Right cardiac atrium (tissue), 5 donors: ENCODE measurements at regions not wholly inside any gene's neighbourhood (a gene's known extent, or its start where the extent isn't known, plus 50 kb on each side); places are given as distances from the start of the nearest gene placed in this dataset.
"Not testable (repeated sequence)": the region's sequence is repeated elsewhere in the genome, so short reads cannot be mapped to it uniquely, and the experiment has no call there.

Experiments used
- ATAC-seq, 2 donors: fragments of 200-7000 bp; cut with Tn5 transposase; one replicate each; pipeline versions ENCODE4 v1.8.0 to v1.9.1; 2020; ENCODE audit warnings: moderate library complexity in 2 of 2, mild to moderate bottlenecking in 1 of 2
- DNase-seq, 3 donors: peaks; one replicate each; pipeline ENCODE4 v3.0.0-alpha.2; 2020
- H3K27ac ChIP-seq: one replicate; pipeline ENCODE4 v1.5.1; 2013; ENCODE audit warnings: mild to moderate bottlenecking, low read length, control low read depth, moderate library complexity
- H3K27me3 ChIP-seq: one replicate; pipeline ENCODE4 v1.6.1; 2013; ENCODE audit not compliant: control insufficient read depth, insufficient read depth
- H3K4me1 ChIP-seq: one replicate; pipeline ENCODE4 v1.6.1; 2013; ENCODE audit warnings: low read length; ENCODE audit not compliant: control insufficient read depth, insufficient read depth
- H3K4me3 ChIP-seq: one replicate; pipeline ENCODE4 v1.5.1; 2013; ENCODE audit warnings: low read length, control low read depth
- H3K9me3 ChIP-seq: one replicate; pipeline ENCODE4 v1.6.1; 2013; ENCODE audit warnings: low read length; ENCODE audit not compliant: control insufficient read depth
- WGBS: extraction: QIAGEN DNeasy Blood & Tissue Kit; methylation state at CpG from one replicate; pipeline ENCODE4 v1.1.7; 2013; 5-methylcytosine and 5-hydroxymethylcytosine counted together
- intact Hi-C, 4 donors: fragments of 100-400 bp; cut with DNase I; formaldehyde crosslinking; loops; one replicate each; pipeline versions ENCODE4 v1.11.0 to v1.14.0; 2022 to 2023
- donor health status: healthy with polysubstance abuse.
- donor health status: DM: no; HTN: yes; CAD: no.
- donor health status: DM: no; HTN: no; CAD: no.
- donor health status: DM: no; HTN: yes; CAD: no; lungs with severe emphysema.
- donor health status: DM: yes; HTN: yes; CAD: no.

GRCh38 chr20:48503166-48503815, 324.5 kb downstream of the PREX1 start:
- Histone ChIP-seq H3K4me3 (no peak overlapping the region), H3K27me3 (no peaks in the 10 kb centered on the region), H3K27ac (no peak overlapping the region), H3K4me1 (no peaks in the 10 kb centered on the region), H3K9me3 (no peaks in the 10 kb centered on the region)
- ATAC-seq (no peak), DNase-seq (no peak)
- intact Hi-C loops, result no loop called here
- 74% methylated on average over 14 of the region's 14 CpGs for WGBS

GRCh38 chr20:48502758-48503157, 325.0 kb downstream of the PREX1 start:
- H3K4me1 ChIP-seq, result no peaks in the 10 kb centered on the region
- no peak for DNase-seq
- H3K27ac ChIP-seq, result no peak overlapping the region
- no peak for ATAC-seq
- WGBS, result 88% methylated on average over 9 of the region's 9 CpGs
- H3K9me3 ChIP-seq, result no peaks in the 10 kb centered on the region
- no peak overlapping the region for H3K4me3 ChIP-seq
- H3K27me3 ChIP-seq, result no peaks in the 10 kb centered on the region
- intact Hi-C loops, result no loop called here

GRCh38 chr20:48502016-48502415, 325.8 kb downstream of the PREX1 start:
- no peak overlapping the region for H3K4me3 ChIP-seq
- 85% methylated on average over 9 of the region's 9 CpGs for WGBS
- ATAC-seq, result no peak
- no peak overlapping the region for H3K27ac ChIP-seq
- intact Hi-C loops, result no loop called here
- H3K4me1 ChIP-seq, result no peaks in the 10 kb centered on the region
- no peak for DNase-seq
- no peaks in the 10 kb centered on the region for H3K27me3 ChIP-seq
- no peaks in the 10 kb centered on the region for H3K9me3 ChIP-seq

- WGBS, result 83% methylated on average over 9 of the region's 9 CpGs
- H3K9me3 ChIP-seq, ATAC-seq, intact Hi-C loops, H3K27ac ChIP-seq, DNase-seq, H3K4me1 ChIP-seq, H3K4me3 ChIP-seq, H3K27me3 ChIP-seq: not testable (repeated sequence)
Observed at GRCh38 chr20:48500900-48501299, 326.9 kb downstream of the PREX1 start.

- H3K4me1 ChIP-seq, H3K27me3 ChIP-seq, H3K9me3 ChIP-seq, H3K27ac ChIP-seq, intact Hi-C loops, ATAC-seq, H3K4me3 ChIP-seq, DNase-seq: not testable (repeated sequence)
- WGBS, result 70% methylated on average over 4 of the region's 4 CpGs
Observed at GRCh38 chr20:48498939-48499338, 328.9 kb downstream of the PREX1 start.

GRCh38 chr20:48498125-48498524, 329.7 kb downstream of the PREX1 start:
- intact Hi-C loops, DNase-seq, H3K9me3 ChIP-seq, H3K4me1 ChIP-seq, H3K4me3 ChIP-seq, H3K27ac ChIP-seq, H3K27me3 ChIP-seq, ATAC-seq: not testable (repeated sequence)
- WGBS, result 83% methylated on average over 4 of the region's 4 CpGs

- intact Hi-C loops, result no loop called here
- Histone ChIP-seq H3K4me1 (no peaks in the 10 kb centered on the region), H3K4me3 (no peak overlapping the region), H3K9me3 (no peaks in the 10 kb centered on the region), H3K27ac (no peak overlapping the region), H3K27me3 (no peaks in the 10 kb centered on the region)
- 75% methylated on average over 8 of the region's 8 CpGs for WGBS
- DNase-seq (no peak), ATAC-seq (no peak)
Observed at GRCh38 chr20:48493966-48494365, 333.8 kb downstream of the PREX1 start.

- peak in 1 of 2 donors; percentile 15 for ATAC-seq
- H3K27ac ChIP-seq, H3K9me3 ChIP-seq, H3K4me3 ChIP-seq, intact Hi-C loops, DNase-seq, H3K4me1 ChIP-seq, H3K27me3 ChIP-seq: not testable (repeated sequence)
- WGBS, result 72% methylated on average over 18 of the region's 18 CpGs
Observed at GRCh38 chr20:48493331-48493730, 334.5 kb downstream of the PREX1 start.

GRCh38 chr20:48492715-48493070, 335.1 kb downstream of the PREX1 start:
- no peak for ATAC-seq
- no peaks in the 10 kb centered on the region for H3K9me3 ChIP-seq
- intact Hi-C loops, result no loop called here
- H3K27ac ChIP-seq, result no peak overlapping the region
- no peaks in the 10 kb centered on the region for H3K4me1 ChIP-seq
- H3K27me3 ChIP-seq, result no peaks in the 10 kb centered on the region
- H3K4me3 ChIP-seq, result no peak overlapping the region
- DNase-seq, result no peak
- 93% methylated on average over 11 of the region's 11 CpGs for WGBS

- Histone ChIP-seq H3K27ac (no peak overlapping the region), H3K4me3 (no peak overlapping the region), H3K4me1 (no peaks in the 10 kb centered on the region), H3K9me3 (no peaks in the 10 kb centered on the region), H3K27me3 (no peaks in the 10 kb centered on the region)
- intact Hi-C loops, result no loop called here
- 82% methylated on average over 17 of the region's 17 CpGs for WGBS
- ATAC-seq (no peak), DNase-seq (no peak)
Observed at GRCh38 chr20:48492015-48492714, 335.6 kb downstream of the PREX1 start.

GRCh38 chr20:48490961-48491831, 336.6 kb downstream of the PREX1 start:
- intact Hi-C loops, result no loop called here
- Histone ChIP-seq H3K27ac (no peak overlapping the region), H3K9me3 (no peaks in the 10 kb centered on the region), H3K4me3 (no peak overlapping the region), H3K4me1 (no peaks in the 10 kb centered on the region), H3K27me3 (no peaks in the 10 kb centered on the region)
- ATAC-seq (no peak), DNase-seq (no peak)
- WGBS, result 81% methylated on average over 10 of the region's 10 CpGs
